Parathyroid adenoma (tissue), 2 donors: ENCODE measurements at regions not wholly inside any gene's neighbourhood (a gene's known extent, or its start where the extent isn't known, plus 50 kb on each side); places are given as distances from the start of the nearest gene placed in this dataset.
"Not testable (repeated sequence)": the region's sequence is repeated elsewhere in the genome, so short reads cannot be mapped to it uniquely, and the experiment has no call there.

Experiments
- H2AFZ ChIP-seq: fragments of 300-600 bp; sonication (generic); one replicate; pipeline ENCODE4 v1.7.0; 2017; ENCODE audit warnings: antibody characterized with exemption, mild to moderate bottlenecking
- H3K27ac ChIP-seq: fragments of 300-600 bp; sonication (generic); one replicate; pipeline ENCODE4 v1.7.0; 2017
- H3K27me3 ChIP-seq: fragments of 300-600 bp; sonication (generic); one replicate; pipeline ENCODE4 v1.7.0; 2017; ENCODE audit warnings: low read length; ENCODE audit not compliant: control insufficient read depth, insufficient read depth
- H3K36me3 ChIP-seq: fragments of 300-600 bp; sonication (generic); one replicate; pipeline ENCODE4 v1.7.0; 2017; ENCODE audit warnings: low read length; ENCODE audit not compliant: control insufficient read depth, insufficient read depth
- H3K4me1 ChIP-seq: fragments of 300-600 bp; sonication (generic); one replicate; pipeline ENCODE4 v1.7.0; 2017; ENCODE audit warnings: control low read depth
- H3K4me2 ChIP-seq: fragments of 300-600 bp; sonication (generic); one replicate; pipeline ENCODE4 v1.7.0; 2017; ENCODE audit warnings: low read length
- H3K4me3 ChIP-seq: fragments of 300-600 bp; sonication (generic); one replicate; pipeline ENCODE4 v1.7.0; 2017; ENCODE audit warnings: low read depth, low read length
- H3K79me2 ChIP-seq: fragments of 300-600 bp; sonication (generic); one replicate; pipeline ENCODE4 v1.7.0; 2017; ENCODE audit warnings: control low read depth
- H3K9ac ChIP-seq: fragments of 300-600 bp; sonication (generic); one replicate; pipeline ENCODE4 v1.7.0; 2017; ENCODE audit warnings: mild to moderate bottlenecking
- H3K9me3 ChIP-seq: fragments of 300-600 bp; sonication (generic); one replicate; pipeline ENCODE4 v1.7.0; 2017; ENCODE audit warnings: low read length; ENCODE audit not compliant: control insufficient read depth
- TF ChIP-seq, protein P1 (sequence below): fragments of 300-600 bp; sonication (generic); IDR thresholded peaks from one replicate; pipeline ENCODE4 v1.7.0; 2017; ENCODE audit warnings: antibody characterized with exemption, mild to moderate bottlenecking
- donor health status: primary hyperparathyroidism.

GRCh38 chr1:173392895-173393658 lies 84.1 kb upstream of the PRDX6 start:
- Histone ChIP-seq H3K9me3 (no peaks in the 10 kb centered on the region), H2AFZ (no peak overlapping the region), H3K79me2 (no peaks in the 10 kb centered on the region), H3K9ac (no peak overlapping the region), H3K4me1 (no peaks in the 10 kb centered on the region), H3K4me3 (no peak overlapping the region), H3K4me2 (no peak overlapping the region), H3K27me3 (no peaks in the 10 kb centered on the region), H3K36me3 (no peaks in the 10 kb centered on the region), H3K27ac (no peak overlapping the region)
- TF ChIP-seq, protein P1, sequence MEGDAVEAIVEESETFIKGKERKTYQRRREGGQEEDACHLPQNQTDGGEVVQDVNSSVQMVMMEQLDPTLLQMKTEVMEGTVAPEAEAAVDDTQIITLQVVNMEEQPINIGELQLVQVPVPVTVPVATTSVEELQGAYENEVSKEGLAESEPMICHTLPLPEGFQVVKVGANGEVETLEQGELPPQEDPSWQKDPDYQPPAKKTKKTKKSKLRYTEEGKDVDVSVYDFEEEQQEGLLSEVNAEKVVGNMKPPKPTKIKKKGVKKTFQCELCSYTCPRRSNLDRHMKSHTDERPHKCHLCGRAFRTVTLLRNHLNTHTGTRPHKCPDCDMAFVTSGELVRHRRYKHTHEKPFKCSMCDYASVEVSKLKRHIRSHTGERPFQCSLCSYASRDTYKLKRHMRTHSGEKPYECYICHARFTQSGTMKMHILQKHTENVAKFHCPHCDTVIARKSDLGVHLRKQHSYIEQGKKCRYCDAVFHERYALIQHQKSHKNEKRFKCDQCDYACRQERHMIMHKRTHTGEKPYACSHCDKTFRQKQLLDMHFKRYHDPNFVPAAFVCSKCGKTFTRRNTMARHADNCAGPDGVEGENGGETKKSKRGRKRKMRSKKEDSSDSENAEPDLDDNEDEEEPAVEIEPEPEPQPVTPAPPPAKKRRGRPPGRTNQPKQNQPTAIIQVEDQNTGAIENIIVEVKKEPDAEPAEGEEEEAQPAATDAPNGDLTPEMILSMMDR, result no peak

DNA sequence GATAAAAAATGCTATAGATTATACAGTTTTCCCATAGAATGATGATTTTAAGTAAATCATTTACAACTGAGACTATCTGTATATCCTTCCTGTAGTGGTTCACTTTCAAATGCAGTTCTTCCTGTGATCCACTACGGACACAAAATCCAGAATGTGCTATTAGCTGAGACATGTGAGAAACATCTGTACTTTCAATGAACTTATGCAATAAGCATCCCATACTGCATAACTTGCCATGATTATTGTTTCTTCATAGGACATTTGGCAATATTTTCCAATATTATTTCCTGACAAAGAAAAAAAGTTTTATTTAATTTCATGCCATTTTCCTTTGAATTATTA lies 83.5 kb upstream of the PRDX6 start:
- no peaks in the 10 kb centered on the region for H3K36me3 ChIP-seq
- no peaks in the 10 kb centered on the region for H3K9me3 ChIP-seq
- no peaks in the 10 kb centered on the region for H3K27me3 ChIP-seq
- H3K4me2 ChIP-seq, result no peak overlapping the region
- H2AFZ ChIP-seq, result no peak overlapping the region
- H3K27ac ChIP-seq, result no peak overlapping the region
- no peak overlapping the region for H3K4me3 ChIP-seq
- no peaks in the 10 kb centered on the region for H3K79me2 ChIP-seq
- H3K4me1 ChIP-seq, result no peaks in the 10 kb centered on the region
- TF ChIP-seq, protein P1, result no peak
- H3K9ac ChIP-seq, result no peak overlapping the region

- H3K4me2 ChIP-seq, H3K36me3 ChIP-seq, H2AFZ ChIP-seq, H3K4me1 ChIP-seq, H3K4me3 ChIP-seq, H3K9me3 ChIP-seq, H3K27ac ChIP-seq, H3K79me2 ChIP-seq, H3K27me3 ChIP-seq, H3K9ac ChIP-seq: not testable (repeated sequence)
Measured at GRCh38 chr1:173394813-173395212, 82.3 kb upstream of the PRDX6 start.

DNA sequence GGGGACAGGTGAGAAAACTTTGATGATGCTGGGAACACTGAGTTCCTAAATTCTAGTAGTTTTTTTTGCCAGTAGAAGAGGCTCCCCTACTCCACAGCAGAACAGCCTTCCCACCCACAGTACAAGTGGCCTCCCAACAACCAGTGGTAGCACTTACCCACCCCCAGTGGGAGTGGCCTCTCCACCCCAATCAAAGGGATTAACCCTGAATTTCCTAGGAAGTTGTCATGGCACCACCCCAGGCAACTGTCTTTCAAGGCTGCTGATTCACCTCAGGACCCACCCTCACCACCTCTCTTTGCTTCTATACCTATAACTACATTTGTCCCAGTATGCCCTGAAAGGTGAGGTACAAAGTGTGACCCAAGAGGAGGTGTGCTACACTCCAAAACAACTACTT lies 81.4 kb upstream of the PRDX6 start:
- H3K4me1 ChIP-seq, result no peaks in the 10 kb centered on the region
- H3K27ac ChIP-seq, result no peak overlapping the region
- H3K4me3 ChIP-seq, result no peak overlapping the region
- no peaks in the 10 kb centered on the region for H3K79me2 ChIP-seq
- TF ChIP-seq, protein P1, result no peak
- H2AFZ ChIP-seq, result no peak overlapping the region
- H3K36me3 ChIP-seq, result no peaks in the 10 kb centered on the region
- H3K4me2 ChIP-seq, result no peak overlapping the region
- H3K27me3 ChIP-seq, result no peaks in the 10 kb centered on the region
- H3K9ac ChIP-seq, result no peak overlapping the region
- no peaks in the 10 kb centered on the region for H3K9me3 ChIP-seq

DNA sequence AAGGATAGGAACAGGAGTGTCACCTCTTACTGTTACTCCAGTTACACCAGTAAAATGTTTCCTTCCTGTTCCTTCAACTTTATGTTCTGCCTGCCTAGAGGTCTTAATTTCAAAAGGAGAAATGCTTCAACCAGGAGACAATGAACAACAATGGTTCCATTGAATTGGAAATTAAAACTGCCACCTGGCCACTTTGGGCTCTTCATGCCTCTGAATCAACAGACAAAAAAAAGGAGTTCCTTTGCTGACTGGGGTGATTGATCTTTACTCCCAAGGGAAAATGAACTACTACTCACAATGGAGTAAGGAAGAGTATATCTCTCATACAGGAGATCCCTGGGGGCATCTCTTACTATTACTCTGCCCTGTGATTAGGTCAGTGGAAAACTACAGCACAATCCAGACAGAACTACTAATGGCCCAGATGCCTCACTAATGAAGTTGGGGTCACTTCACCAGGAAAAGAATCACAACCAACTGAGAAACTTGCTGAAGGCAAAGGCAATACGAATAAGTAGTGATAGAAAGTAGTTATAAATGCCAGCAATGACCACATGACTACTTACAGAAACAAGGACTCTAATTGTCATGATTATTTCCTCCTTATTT lies 76.6 kb upstream of the PRDX6 start:
- Histone ChIP-seq H3K4me2 (no peak overlapping the region), H3K27me3 (no peaks in the 10 kb centered on the region), H3K4me3 (no peak overlapping the region), H3K79me2 (no peaks in the 10 kb centered on the region), H2AFZ (no peak overlapping the region), H3K4me1 (no peaks in the 10 kb centered on the region), H3K36me3 (no peaks in the 10 kb centered on the region), H3K9ac (no peak overlapping the region), H3K27ac (no peak overlapping the region), H3K9me3 (no peaks in the 10 kb centered on the region)
- TF ChIP-seq, protein P1, result no peak
